ENCODE measurements at regions not wholly inside any gene's neighbourhood (a gene's known extent, or its start where the extent isn't known, plus 50 kb on each side); places are given as distances from the start of the nearest gene placed in this dataset.

- no peak for TF ChIP-seq EZH2 (IDR thresholded peaks at IDR 0.05; ENCODE audit: insufficient read depth, poor library complexity, severe bottlenecking)
- TF ChIP-seq EZH2phosphoT487 (IDR thresholded peaks at IDR 0.05; ENCODE audit: insufficient read depth, low read depth), result no peak
Measured at GRCh38 chr5:101260857-101261256, 357.8 kb upstream of the ST8SIA4 start.

All from GM23248 (cell line).